T-helper 2 cell treated with Interferon-gamma antibody and Interleukin-4, amounts not matched to agents 5 μg/mL and 100 μg/mL, for 36 hours (primary cell): ENCODE measurements at regions not wholly inside any gene's neighbourhood (a gene's known extent, or its start where the extent isn't known, plus 50 kb on each side); places are given as distances from the start of the nearest gene placed in this dataset.

Experiments
- DNase-seq: peaks from one replicate; pipeline ENCODE4 v3.0.0; 2021; ENCODE audit warnings: low spot score
- H3K27ac Mint-ChIP-seq: one replicate; pipeline ENCODE4 v1.8.0; 2021; ENCODE audit warnings: mild to moderate bottlenecking, mixed read lengths
- H3K27me3 Mint-ChIP-seq: one replicate; pipeline ENCODE4 v1.8.0; 2021; ENCODE audit warnings: low read depth, mixed read lengths
- H3K36me3 Mint-ChIP-seq: one replicate; pipeline ENCODE4 v1.8.0; 2021; ENCODE audit warnings: low read depth, mixed read lengths
- H3K4me1 Mint-ChIP-seq: one replicate; pipeline ENCODE4 v1.8.0; 2021; ENCODE audit warnings: low read depth, mixed read lengths
- H3K4me3 Mint-ChIP-seq: one replicate; pipeline ENCODE4 v1.8.0; 2022; ENCODE audit warnings: mild to moderate bottlenecking, moderate library complexity, mixed read lengths
- H3K9me3 Mint-ChIP-seq: one replicate; pipeline ENCODE4 v1.8.0; 2021; ENCODE audit warnings: mixed read lengths

GRCh38 chr11:70628855-70629844 is 230.8 kb downstream of the CTTN start:
- DNase-seq = no peak
- no peak overlapping the region for H3K27ac Mint-ChIP-seq
- no peaks in the 10 kb centered on the region for H3K9me3 Mint-ChIP-seq
- peaks cover 1% of the 10 kb centered on the region for H3K4me1 Mint-ChIP-seq
- no peaks in the 10 kb centered on the region for H3K27me3 Mint-ChIP-seq
- no peak overlapping the region for H3K4me3 Mint-ChIP-seq
- no peaks in the 10 kb centered on the region for H3K36me3 Mint-ChIP-seq

GRCh38 chr11:70630068-70630467 is 231.7 kb downstream of the CTTN start:
- H3K27me3 Mint-ChIP-seq = no peaks in the 10 kb centered on the region
- no peak overlapping the region for H3K27ac Mint-ChIP-seq
- H3K4me1 Mint-ChIP-seq = peaks cover 1% of the 10 kb centered on the region
- H3K36me3 Mint-ChIP-seq = no peaks in the 10 kb centered on the region
- H3K4me3 Mint-ChIP-seq = no peak overlapping the region
- H3K9me3 Mint-ChIP-seq = no peaks in the 10 kb centered on the region
- no peak for DNase-seq

GRCh38 chr11:70630816-70631623 is 232.7 kb downstream of the CTTN start:
- no peaks in the 10 kb centered on the region for H3K36me3 Mint-ChIP-seq
- DNase-seq = no peak
- no peaks in the 10 kb centered on the region for H3K27me3 Mint-ChIP-seq
- H3K4me1 Mint-ChIP-seq = peaks cover 1% of the 10 kb centered on the region
- no peaks in the 10 kb centered on the region for H3K9me3 Mint-ChIP-seq
- no peak overlapping the region for H3K27ac Mint-ChIP-seq
- H3K4me3 Mint-ChIP-seq = no peak overlapping the region

GRCh38 chr11:70631624-70632047 is 233.3 kb downstream of the CTTN start:
- Mint-ChIP-seq H3K27me3 (no peaks in the 10 kb centered on the region), H3K4me1 (peaks cover 1% of the 10 kb centered on the region), H3K36me3 (no peaks in the 10 kb centered on the region), H3K4me3 (no peak overlapping the region), H3K27ac (no peak overlapping the region), H3K9me3 (no peaks in the 10 kb centered on the region)
- DNase-seq = no peak

GRCh38 chr11:70633610-70634009 is 235.3 kb downstream of the CTTN start:
- Mint-ChIP-seq H3K27me3 (no peaks in the 10 kb centered on the region), H3K36me3 (no peaks in the 10 kb centered on the region), H3K4me1 (peaks cover 1% of the 10 kb centered on the region)

GRCh38 chr11:70636659-70637058 is 238.3 kb downstream of the CTTN start:
- Mint-ChIP-seq H3K36me3 (no peaks in the 10 kb centered on the region), H3K4me1 (no peaks in the 10 kb centered on the region), H3K9me3 (no peaks in the 10 kb centered on the region), H3K27me3 (no peaks in the 10 kb centered on the region), H3K4me3 (no peak overlapping the region), H3K27ac (no peak overlapping the region)
- DNase-seq = no peak

More at GRCh38 chr11:70633610-70634009, 235.3 kb downstream of the CTTN start:
- Mint-ChIP-seq H3K4me3 (no peak overlapping the region), H3K27ac (no peak overlapping the region), H3K9me3 (no peaks in the 10 kb centered on the region)
- no peak for DNase-seq

GRCh38 chr11:70637186-70637800 is 239.0 kb downstream of the CTTN start:
- no peaks in the 10 kb centered on the region for H3K9me3 Mint-ChIP-seq

GRCh38 chr11:70637949-70638583 is 239.7 kb downstream of the CTTN start:
- no peak overlapping the region for H3K27ac Mint-ChIP-seq
- H3K27me3 Mint-ChIP-seq = no peaks in the 10 kb centered on the region
- no peak overlapping the region for H3K4me3 Mint-ChIP-seq
- H3K4me1 Mint-ChIP-seq = no peaks in the 10 kb centered on the region
- no peaks in the 10 kb centered on the region for H3K36me3 Mint-ChIP-seq
- no peaks in the 10 kb centered on the region for H3K9me3 Mint-ChIP-seq
- DNase-seq = no peak

More at GRCh38 chr11:70637186-70637800, 239.0 kb downstream of the CTTN start:
- H3K27me3 Mint-ChIP-seq = no peaks in the 10 kb centered on the region
- no peaks in the 10 kb centered on the region for H3K4me1 Mint-ChIP-seq
- no peaks in the 10 kb centered on the region for H3K36me3 Mint-ChIP-seq
- no peak overlapping the region for H3K4me3 Mint-ChIP-seq
- H3K27ac Mint-ChIP-seq = no peak overlapping the region
- DNase-seq = no peak

GRCh38 chr11:70640408-70640807 is 242.1 kb downstream of the CTTN start:
- H3K27me3 Mint-ChIP-seq = no peaks in the 10 kb centered on the region
- no peak for DNase-seq
- no peak overlapping the region for H3K4me3 Mint-ChIP-seq
- no peaks in the 10 kb centered on the region for H3K36me3 Mint-ChIP-seq
- no peaks in the 10 kb centered on the region for H3K9me3 Mint-ChIP-seq
- H3K27ac Mint-ChIP-seq = no peak overlapping the region
- no peaks in the 10 kb centered on the region for H3K4me1 Mint-ChIP-seq

GRCh38 chr11:70641369-70641768 is 243.0 kb downstream of the CTTN start:
- no peaks in the 10 kb centered on the region for H3K4me1 Mint-ChIP-seq
- no peak overlapping the region for H3K27ac Mint-ChIP-seq
- no peaks in the 10 kb centered on the region for H3K27me3 Mint-ChIP-seq
- no peaks in the 10 kb centered on the region for H3K36me3 Mint-ChIP-seq
- no peak overlapping the region for H3K4me3 Mint-ChIP-seq
- H3K9me3 Mint-ChIP-seq = no peaks in the 10 kb centered on the region
- no peak for DNase-seq

- H3K9me3 Mint-ChIP-seq = no peaks in the 10 kb centered on the region
- no peak overlapping the region for H3K27ac Mint-ChIP-seq
- H3K4me3 Mint-ChIP-seq = no peak overlapping the region
- H3K36me3 Mint-ChIP-seq = no peaks in the 10 kb centered on the region
- H3K4me1 Mint-ChIP-seq = no peaks in the 10 kb centered on the region
- no peaks in the 10 kb centered on the region for H3K27me3 Mint-ChIP-seq
- DNase-seq = no peak
Observed at GRCh38 chr11:70642266-70642665, 243.9 kb downstream of the CTTN start.

GRCh38 chr11:70643642-70644041 is 245.3 kb downstream of the CTTN start:
- H3K9me3 Mint-ChIP-seq = no peaks in the 10 kb centered on the region
- no peaks in the 10 kb centered on the region for H3K27me3 Mint-ChIP-seq
- no peak for DNase-seq
- H3K36me3 Mint-ChIP-seq = no peaks in the 10 kb centered on the region
- H3K4me3 Mint-ChIP-seq = no peak overlapping the region
- no peak overlapping the region for H3K27ac Mint-ChIP-seq
- H3K4me1 Mint-ChIP-seq = no peaks in the 10 kb centered on the region

- Mint-ChIP-seq H3K36me3 (no peaks in the 10 kb centered on the region), H3K27ac (no peak overlapping the region), H3K4me3 (no peak overlapping the region), H3K9me3 (no peaks in the 10 kb centered on the region), H3K4me1 (no peaks in the 10 kb centered on the region), H3K27me3 (no peaks in the 10 kb centered on the region)
- DNase-seq = no peak
Observed at GRCh38 chr11:70644343-70645060, 246.2 kb downstream of the CTTN start.
